Ramos (cell line): ENCODE measurements at regions not wholly inside any gene's neighbourhood (a gene's known extent, or its start where the extent isn't known, plus 50 kb on each side); places are given as distances from the start of the nearest gene placed in this dataset.
"Not testable (repeated sequence)": the region's sequence is repeated elsewhere in the genome, so short reads cannot be mapped to it uniquely, and the experiment has no call there.

Source experiments
- in situ Hi-C: fragments of 300-500 bp; cut with MboI; formaldehyde crosslinking; loops from one replicate; pipeline ENCODE4 v1.14.3; 2022; ENCODE audit warnings: low sequenced_read_pairs; ENCODE audit not compliant: unreplicated experiment

DNA sequence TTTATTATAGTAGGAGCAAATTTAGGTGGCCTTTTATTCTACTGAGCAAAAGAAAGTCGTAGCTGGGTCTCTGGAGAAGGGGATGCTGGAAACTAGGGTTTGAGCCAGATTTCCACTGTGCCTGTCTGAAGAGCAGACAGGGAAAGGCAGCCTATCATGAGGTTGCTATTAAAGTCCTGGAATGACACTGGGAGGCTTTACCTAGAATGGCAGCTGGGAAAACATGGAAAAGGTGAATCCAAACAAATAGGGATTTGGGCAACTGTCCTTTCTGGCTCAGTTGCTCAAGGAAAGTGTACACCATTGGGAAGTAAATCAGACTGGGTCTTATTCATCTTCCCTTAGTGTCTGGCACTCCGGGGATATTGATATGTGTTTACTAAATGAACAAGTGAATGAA, 154.6 kb downstream of the MTX2 start:
- in situ Hi-C loops: no loop called here

DNA sequence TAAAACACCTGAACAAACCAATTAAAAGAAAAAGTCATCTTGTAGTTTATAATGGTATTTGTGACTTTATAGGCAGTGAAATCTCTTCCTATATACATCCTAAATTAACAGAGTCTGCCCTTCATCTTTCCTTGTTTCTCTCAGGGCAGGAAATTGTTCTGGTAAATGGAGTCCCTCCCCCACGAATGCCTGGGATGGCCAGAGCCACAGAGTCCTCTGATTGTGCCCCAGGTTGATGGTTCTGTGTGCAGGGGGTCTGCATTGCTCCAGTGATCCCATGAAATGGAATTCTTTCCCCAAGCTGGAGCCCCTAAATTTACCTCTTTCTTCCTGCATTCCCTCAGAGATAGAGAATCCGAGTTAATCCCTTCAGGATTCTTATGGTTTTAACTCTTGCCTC, 155.5 kb downstream of the MTX2 start:
- in situ Hi-C loops: no loop called here

GRCh38 chr2:176427549-176427948, 158.3 kb downstream of the MTX2 start:
- in situ Hi-C loops: no loop called here

- in situ Hi-C loops: not testable (repeated sequence)
Measured at GRCh38 chr2:176428944-176429469, 159.8 kb downstream of the MTX2 start.

DNA sequence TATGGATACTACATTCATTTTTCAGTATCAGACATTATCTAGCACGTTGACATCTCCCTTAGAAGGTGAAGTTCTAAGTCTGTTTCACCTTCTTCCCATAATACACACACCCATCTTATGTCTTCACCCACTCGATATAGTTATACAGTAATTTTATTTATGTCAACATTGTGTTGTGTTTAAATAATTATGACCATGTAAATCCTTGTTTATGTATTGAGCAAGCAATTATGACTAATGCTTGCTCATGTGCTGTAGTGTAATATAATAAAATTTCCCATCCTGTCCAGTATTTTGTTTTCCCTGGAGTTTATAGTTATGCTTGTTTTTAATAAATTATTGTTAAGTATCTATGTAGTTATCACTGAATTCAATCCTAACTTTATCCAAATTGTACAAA, 163.2 kb downstream of the MTX2 start:
- in situ Hi-C loops: no loop called here

DNA sequence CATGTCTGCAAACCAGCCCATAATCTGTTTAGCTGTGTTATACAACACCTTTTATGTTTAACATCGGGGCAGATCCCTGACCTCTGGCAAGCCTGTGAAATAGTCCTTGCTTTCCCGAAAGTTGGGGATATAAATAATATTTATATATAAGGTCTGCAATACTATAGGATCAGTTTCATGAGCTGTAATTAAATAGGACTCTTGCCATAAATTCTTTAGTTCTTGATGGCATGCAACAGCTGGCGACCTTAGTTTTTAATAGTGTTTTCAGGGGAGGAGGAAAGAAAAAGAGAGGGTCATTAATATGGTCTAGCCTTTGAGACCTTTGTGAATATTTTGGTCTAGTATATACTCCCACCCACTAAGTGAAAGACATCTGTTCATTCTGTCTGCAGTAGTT, 166.5 kb downstream of the MTX2 start:
- in situ Hi-C loops: no loop called here

DNA sequence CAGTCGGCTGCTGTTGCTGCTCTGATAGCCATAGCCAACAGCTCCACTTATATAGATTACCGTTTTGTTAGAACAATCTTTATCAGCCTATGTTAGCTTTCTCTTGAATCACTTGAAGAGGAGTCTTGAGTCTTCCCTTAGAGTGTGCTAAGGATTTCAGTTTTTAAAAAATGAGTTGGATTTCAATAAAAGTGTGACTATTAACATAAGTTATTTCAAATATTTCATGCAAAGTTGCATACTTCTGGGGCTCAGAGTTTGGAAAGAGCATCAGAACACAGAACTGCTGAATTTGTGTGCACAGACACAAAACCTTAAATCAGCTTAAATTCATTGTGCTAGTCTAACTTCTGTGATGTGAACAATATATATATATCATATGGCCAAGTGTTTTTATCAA, 174.7 kb downstream of the MTX2 start:
- in situ Hi-C loops: no loop called here

- in situ Hi-C loops: no loop called here
Measured at GRCh38 chr2:176445956-176446355, 176.7 kb downstream of the MTX2 start.

DNA sequence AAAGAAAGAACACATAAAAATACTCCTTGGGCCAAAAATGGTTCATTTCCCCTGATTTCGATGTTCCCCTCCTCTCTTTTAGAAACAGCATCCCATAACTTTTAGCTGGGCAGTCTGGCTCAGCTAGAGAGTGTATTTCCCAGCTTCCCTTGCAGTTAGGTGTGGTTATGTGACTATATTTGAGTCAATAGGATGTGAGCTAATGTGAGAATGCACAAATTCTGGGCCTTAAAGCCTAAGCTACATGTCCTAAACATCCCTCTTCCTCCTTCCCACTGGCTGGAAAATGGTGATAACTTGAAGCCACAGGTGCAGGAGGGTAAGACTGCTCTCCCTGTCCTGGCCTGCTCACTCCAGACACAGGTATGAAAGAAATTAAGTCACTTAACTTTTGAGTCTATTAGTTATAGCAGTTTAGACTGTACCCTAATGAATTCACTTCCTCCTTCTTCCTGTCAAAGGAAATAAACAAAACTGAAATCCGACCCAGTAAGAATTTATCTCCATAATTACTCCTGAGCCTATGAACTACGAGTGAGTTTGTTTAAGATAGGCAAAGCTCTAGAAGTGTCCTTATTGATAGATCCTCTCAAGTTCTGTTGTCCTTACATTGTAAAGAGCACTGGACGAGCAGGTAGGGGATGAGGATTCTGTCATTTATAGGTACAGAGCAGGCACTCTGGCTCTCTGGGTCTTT, 177.6 kb downstream of the MTX2 start:
- in situ Hi-C loops: no loop called here

DNA sequence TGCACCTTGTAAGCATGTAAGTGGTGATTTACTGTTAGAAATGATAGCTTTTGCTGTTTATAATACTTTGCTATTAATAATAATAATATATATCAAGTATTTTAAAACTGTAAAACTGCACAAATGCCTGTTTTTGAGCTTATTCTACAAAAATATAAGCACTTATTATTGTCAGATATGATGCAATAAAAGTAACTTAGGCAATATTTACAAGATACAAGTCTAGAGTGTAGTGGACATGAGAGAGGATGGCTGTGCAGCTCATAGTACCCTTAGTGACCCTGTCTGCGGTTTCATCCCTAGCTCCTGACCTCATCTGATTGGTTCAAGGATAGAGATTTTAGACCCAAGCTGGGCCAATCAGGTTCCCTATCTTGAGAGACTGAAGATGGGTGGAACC, 178.4 kb downstream of the MTX2 start:
- in situ Hi-C loops: no loop called here

DNA sequence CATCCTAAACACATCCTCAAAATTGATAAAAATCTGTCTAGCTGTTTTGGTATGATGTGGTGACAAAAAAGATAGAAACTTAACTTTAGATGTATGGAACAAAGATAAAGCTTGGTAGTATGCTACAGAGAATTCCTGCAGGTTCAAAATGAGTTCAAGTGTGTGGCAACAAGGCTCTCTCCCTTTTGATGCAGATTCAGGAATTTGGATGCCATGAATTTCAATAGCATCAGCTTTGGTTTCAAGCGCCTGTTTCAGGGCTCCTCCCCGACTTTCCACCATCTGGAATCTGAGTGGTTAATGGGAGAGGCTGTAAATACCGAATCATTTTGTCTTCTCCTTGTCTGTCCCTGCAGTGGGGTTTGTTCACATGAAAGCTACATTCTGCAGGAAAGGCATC, 180.6 kb downstream of the MTX2 start:
- in situ Hi-C loops: loop anchor here (5.0 kb wide), 1 partner anchor 308 kb away; no protein-coding TSS in a partner anchor

DNA sequence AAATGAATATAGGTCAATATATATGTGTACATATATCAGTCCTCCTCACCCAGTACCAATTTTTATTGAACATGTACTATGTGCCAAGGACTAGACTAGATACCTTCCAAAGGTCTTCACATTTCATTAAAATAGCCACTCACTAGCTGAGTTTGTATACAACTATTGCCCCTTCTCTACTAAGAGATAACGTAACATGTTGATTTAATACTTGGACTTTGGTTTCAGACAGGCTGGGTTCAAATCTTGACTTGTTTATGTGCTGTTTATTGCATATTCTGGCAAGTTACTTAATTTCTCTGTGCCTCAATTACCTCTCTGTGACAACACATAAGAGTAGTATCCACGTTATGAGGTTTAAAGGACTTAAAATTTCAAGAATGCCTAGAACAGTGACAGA, 184.5 kb downstream of the MTX2 start:
- in situ Hi-C loops: loop anchor here (5.0 kb wide), 1 partner anchor 311 kb away; no protein-coding TSS in a partner anchor

- in situ Hi-C loops: loop anchor here (5.0 kb wide), 1 partner anchor 313 kb away; no protein-coding TSS in a partner anchor
Measured at GRCh38 chr2:176454893-176455815, 185.9 kb downstream of the MTX2 start.

DNA sequence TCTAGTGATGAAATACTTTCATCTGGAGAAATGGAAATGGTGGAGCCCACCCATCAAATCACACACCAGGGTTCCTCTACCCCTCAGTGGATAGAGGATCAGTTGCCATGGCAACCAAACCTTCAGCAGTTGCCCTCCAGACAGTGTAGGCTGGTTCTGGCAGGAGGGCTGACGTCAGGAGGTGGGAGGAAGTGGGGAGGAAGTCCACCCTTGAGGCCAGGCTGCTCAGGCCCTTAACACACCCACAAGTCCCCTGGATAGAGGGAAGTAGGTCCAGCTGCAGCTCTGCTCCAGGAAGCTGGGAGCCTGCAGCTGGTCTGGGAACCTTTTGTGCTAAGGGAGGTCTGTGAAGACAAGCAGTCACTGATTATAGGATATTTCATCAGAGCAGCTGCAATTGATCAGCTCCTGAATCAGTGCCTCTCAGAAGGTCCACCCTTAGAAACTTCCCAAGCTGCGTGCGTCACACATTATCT, 186.6 kb downstream of the MTX2 start:
- in situ Hi-C loops: no loop called here

- in situ Hi-C loops: no loop called here
Measured at GRCh38 chr2:176457481-176457880, 188.2 kb downstream of the MTX2 start.

GRCh38 chr2:176461098-176461808, 192.0 kb downstream of the MTX2 start:
- in situ Hi-C loops: no loop called here

- in situ Hi-C loops: no loop called here
Measured at GRCh38 chr2:176461809-176462670, 192.8 kb downstream of the MTX2 start.

DNA sequence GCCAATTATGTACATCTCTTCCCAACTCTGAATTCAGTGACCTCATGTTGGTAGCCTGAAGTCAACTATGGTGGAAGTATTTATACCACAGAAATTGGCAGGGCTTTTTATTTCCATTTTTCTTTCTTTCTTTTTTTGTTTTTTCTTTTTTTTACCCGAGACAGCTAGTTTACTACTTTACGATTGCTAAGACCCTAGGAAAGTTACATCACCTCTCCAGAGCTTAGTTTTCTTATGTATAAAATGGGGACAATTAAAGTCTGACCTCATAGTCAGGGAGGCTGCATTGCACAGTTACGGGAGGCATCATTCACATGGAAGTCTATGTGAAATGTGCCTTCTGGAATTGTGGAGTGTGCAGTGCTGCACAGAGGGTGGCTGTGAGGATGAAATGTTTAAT, 194.3 kb downstream of the MTX2 start:
- in situ Hi-C loops: no loop called here

DNA sequence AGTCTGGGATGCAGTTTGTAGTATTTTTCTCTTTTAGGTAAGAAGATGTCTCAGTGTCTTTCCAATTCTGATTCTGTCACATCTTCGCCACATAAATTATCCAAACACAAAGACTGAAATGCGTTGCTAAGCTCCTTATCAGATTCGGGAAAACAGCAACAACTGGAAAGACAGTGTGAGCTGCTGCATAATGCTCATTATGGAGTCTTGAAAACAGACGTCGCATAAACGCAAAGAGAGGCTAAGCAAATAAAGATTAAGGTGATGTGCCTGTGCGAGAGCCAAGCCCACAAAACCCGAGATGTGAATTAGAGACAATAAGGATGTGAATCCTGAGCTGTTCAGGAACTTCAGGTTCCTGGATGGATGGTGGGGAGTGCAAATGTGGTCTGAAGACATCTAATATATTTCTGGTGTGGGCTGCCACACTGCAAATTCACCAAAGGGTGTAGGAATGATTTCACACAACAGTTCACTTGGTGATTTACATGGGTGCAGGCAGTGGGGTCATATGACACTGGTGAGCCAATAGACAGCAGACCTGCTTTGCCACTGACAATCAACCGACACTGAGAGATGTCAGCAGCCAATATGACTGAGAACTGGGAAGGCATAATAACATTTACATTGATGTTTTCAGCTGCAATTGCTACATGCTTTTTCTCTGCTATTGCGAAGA, 195.8 kb downstream of the MTX2 start:
- in situ Hi-C loops: no loop called here
